Stimulated activated CD8-positive, alpha-beta memory T cell treated with anti-CD3 and anti-CD28 coated beads, Interleukin-2, amount 100 ng/mL, for 48 hours (primary cell): ENCODE measurements at regions not wholly inside any gene's neighbourhood (a gene's known extent, or its start where the extent isn't known, plus 50 kb on each side); places are given as distances from the start of the nearest gene placed in this dataset.
"Not testable (repeated sequence)": the region's sequence is repeated elsewhere in the genome, so short reads cannot be mapped to it uniquely, and the experiment has no call there.

Source experiments
- DNase-seq, 2 donors: peaks; one replicate each; pipeline ENCODE4 v3.0.0-alpha.2; 2020; ENCODE audit warnings: low read depth in 2 of 2

DNA sequence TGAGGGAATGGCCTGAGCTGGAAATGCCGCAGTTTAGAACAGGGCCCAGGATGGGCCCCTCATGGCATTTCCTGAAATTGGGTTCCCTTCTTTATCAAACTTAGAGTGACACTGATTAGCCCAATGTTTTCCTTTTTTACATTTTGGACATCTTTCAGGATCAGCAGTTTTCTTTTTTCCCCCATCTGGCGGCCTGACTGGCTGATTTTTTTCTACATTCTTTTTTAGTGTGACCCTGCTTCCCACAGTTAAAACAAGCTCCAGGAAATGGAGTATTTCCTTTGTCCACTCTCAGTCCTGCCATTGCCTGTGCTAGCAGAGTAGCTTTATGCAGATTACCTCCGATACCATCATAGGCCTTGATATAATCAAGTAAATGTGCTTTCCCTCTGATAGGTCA lies 185.8 kb upstream of the IGF1 start:
- DNase-seq = not testable (repeated sequence)

DNA sequence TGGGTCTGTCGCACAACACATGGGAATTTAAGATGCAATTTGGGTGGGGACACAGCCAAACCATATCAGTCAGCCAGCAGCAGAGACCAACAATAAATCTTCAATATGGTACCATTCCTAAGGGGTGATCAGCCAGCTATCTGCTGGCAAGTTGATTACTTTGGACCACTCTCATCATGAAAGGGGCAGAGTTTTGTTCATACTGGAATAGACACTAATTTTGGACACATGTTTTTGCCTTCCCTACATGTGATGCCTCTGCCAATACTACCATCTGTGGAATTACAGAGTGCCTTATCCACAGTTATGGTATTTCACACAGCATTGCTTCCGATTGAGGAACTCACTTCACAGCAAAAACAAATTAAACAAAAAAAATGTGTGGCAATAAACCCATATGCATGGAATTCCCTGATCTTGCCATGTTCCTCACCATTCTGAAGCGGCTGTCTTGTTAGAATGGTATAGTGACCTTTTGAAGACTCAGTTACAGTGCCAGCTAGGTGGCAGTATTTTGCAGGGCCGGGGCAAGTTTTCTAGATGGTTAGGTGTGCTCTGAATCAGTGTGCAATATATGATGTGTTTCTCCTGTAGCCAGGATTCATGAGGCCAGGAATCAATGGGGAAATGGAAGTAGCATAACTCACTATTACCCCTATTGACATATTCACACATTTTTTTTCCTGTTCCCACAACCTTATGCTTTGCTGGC lies 179.0 kb upstream of the IGF1 start:
- no peak for DNase-seq

DNA sequence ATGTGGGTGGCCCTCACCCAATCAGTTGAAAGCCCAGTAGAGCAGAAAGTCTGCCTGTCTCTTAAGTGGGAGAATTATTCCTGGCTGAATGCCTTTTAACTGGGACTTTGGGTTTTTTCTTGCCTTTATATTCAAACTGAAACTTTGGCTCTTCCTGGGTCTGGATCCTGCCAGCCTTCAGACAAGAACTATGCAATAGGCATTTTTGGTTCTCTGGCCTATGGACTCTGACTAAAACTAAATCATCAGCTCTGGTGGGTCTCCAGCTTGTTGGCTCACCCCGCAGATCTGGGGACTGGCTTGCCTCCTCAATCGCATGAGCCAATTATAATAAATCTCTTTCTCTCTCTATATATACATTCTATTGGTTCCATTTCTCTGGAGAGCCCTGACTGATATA lies 173.0 kb upstream of the IGF1 start:
- no peak for DNase-seq

DNA sequence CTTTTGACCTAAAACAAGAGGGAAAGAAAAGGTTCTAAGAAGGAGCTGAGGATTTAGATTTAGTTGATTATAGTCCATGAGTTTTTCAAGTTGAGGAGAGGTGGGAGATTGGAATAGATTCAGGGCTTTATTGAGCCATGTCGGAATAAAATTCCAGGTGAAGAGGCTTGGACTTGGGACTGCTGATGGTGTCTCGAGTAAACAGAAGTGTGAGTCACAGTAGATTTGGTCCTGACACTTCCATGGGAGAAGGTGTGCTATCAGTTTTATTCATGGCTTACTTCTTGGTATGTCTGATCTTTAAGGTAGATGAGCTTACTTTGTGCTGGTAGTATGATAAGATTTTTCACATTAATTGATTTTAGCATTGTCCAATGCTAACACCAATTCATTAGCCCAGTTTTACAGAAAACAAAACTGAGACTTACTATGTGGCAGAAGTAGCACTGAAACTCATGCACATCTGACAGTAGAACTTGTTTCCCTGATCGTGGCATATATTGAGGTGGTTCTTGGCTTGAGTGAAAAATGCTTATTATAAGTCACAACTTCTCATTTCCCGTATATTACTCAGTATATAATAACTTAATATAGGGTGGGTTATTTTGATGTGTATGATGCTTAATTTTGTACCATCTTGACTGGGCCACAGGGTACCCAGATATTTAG lies 172.4 kb upstream of the IGF1 start:
- DNase-seq = no peak

DNA sequence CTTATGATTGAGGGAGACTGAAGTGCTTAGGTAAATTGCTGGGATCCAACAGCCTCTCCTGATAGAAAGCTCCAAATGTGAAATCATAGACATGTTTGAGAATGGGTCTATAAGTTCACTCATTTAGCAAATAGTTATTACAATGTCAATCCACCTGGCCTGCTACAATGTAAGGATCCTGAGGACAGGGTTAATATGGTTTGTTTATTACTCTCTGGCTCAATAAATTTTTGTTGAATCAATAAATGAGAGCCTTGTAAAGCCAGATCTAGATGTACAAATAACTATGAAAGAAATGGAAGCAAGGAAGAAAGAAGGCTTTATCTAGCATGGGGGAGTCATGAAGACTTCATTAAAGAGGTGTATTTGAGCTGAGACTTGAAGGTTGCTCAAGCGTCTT lies 165.6 kb upstream of the IGF1 start:
- DNase-seq = no peak

DNA sequence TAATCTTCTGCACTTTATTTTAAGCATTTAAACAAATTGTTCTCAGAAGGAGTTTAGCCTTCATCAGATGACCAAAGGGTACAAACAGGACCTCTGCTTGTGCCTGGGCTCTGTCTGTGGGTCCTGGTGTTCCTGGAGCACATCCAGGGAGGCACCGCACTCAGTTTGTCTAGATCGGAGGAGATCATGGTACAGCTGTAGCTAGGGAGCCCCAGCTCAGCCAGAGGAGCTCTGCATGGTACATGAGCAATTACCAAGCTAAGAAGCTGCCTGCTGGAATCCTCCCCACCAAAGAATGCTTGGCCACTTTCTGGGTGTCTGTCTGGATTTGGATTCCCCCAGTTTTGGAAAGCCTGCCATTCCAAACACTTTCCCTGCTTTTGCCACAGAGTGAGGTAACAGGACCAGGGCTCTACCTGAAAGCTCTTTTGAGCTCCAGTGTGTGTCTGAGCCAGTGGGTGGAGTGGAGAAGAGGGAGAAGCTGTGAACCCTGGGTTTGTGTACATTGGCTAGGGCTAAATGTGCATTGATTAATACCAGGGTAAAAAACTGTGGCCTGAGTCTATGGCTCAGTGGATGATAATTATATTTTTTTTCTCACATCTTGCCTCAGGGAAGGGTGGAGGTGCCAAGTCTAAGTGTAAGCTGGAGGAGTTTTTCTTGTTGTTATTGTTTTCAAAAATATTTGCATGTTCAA lies 163.7 kb upstream of the IGF1 start:
- no peak for DNase-seq

DNA sequence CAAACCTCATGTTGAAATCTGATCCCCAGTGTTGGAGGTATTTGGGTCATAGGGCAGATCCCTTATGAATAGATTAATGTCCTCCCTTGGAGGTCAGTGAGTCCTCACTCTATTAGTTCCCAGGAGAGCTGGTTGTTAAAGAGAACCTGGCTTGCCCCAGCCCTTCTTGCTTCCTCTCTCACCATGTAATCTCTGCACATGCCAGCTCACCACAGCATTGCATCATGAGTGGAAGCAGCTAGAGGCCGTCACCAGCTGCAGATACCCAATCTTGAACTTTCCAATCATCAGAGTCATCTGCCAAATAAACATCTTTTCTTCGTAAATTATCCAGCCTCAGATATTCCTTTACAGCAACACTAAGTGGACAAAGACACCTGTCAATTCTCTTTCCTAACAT lies 161.8 kb upstream of the IGF1 start:
- DNase-seq = no peak

DNA sequence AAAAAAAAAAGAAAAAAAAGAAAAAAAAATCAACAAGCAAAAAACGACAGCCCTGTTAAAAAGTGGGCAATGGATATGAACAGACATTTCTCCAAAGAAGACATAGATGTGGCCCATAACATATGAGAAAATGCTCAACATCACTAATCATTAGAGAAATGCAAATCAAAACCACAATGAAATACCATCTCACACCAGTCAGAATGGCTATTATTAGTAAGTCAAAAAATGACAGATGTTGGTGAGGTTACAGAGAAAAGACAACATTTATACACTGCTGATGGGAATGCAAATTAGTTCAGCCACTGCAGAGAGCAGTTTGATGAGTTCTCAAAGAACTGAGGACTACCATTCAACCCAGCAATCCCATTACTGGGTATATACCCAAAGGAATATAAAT lies 160.3 kb upstream of the IGF1 start:
- DNase-seq = not testable (repeated sequence)

DNA sequence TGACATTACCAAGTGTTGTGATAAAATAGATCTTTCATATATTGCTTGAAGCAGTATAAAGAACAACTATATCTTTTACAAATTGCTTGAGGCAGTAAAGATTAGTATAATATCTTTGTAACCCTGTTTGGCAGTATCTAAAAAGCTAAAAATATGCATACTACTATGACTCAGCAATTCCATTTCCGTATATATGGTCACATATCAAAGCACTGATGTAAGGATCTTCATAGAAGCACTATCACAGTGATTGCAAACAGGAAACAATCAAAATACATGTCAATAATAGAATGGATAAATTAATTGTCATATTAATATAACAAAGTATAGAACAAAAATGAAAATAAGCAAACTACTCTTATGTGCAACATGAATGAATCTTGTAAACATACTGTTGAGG lies 158.4 kb upstream of the IGF1 start:
- no peak for DNase-seq

DNA sequence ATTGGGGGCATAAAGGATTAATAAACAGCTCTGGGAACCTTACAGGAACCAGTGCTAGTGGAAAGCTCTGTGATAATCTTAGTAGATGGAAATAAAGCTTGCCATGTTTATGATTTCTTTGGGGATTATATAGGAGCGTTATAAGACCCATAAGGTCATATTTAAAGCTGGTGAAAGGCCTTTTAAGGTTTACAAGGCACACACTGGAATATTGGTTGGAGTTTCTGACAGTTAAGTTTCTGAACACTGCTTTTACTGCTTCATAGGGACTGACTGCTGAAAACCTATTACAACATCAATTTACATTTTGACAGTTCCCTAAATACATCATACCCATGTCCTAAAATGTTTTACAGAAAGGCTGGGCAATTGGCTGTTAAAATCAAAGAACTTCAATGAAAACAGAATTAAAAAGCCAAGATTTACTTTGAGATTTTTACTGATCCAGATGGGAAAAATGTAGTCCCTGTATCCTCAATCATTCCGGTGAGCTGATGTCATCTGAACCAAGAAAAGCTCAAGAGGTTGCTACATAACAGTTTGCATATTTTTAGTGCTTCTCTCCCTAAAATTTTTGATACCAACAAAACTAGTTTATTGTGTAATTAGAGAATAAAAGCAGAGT lies 153.7 kb upstream of the IGF1 start:
- no peak for DNase-seq

DNA sequence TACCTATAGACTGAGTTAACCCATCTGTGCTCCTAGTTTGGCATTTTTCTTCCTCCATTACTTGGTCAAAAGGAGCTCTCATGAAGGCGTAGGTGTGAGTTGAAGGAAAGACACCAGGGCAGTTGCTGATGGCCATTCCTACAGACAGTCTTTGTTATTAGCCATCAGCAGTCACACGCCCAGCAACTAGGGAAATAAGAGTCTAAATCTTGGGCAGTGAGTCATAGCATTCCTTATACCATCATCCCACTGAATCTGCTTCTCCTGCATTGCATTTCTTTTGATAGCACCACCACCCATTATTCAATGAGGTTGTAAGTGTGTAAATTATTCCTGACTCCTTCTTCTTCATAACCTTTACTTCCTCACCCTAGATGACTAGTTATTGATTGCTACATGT lies 150.9 kb upstream of the IGF1 start:
- no peak for DNase-seq

DNA sequence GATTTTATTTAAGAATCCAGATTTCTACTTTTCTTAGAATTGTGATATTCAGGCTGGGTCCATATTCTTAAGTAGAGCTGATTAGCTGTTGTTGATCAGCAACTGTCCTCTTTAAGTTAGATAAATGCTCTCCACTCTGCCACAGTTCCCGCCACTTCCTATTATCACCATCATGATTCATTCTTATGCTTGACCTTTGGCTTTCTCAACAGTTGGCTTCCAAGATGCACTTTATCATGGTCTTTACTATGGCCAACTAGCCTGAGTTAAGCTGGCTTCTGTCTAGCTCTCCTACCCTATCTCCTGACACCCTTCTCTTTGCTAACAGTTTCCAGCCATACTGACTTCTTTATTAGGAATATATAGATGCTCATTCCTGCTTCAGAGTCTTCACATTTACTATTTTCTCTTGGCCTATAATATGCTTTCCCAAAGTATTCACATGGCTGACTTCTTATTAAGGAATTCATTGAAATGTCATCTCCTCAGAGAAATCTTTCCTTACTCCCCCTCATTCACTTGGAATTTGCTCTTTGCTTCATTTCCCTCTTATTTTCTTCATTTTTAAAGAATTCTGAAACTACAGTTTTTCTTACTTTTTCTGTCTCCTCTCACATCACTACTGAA lies 149.0 kb upstream of the IGF1 start:
- DNase-seq = no peak

DNA sequence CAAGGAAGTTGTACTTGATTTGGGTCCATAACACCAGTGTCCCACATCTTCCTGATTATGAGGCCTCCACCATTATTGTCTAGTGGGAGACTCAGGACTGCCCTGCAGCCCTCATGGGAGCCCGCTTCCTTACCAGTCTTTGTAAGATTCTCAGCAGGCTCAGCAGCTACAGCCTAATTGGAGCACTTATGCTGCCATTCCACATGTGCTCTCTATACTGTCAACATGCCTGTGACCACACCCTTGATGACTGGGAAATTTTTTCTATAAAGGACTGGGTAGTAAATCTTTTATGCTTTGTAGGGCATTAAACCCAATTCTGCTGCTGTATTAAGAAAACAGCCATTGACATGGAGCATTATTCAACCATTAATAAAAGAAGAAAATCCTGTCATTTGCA lies 145.5 kb upstream of the IGF1 start:
- no peak for DNase-seq

DNA sequence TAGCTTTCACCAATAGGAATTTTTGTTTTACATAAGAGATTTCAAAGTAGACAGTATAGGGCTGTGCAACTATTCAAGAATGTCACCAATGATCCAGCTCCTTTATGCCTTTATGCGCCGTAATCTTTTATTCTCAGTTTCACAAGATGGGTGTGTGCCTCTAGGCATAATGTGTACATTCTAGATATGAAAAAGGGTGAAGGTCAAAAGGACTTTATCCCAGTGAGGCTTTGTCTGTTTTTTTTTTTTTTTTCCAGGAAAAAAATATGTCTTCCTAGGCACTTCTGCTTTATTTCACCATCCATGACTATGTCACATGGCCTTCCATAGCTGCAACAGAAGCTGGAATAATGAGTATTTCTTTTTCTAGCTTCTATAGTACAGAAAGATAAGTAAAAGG lies 142.3 kb upstream of the IGF1 start:
- DNase-seq = no peak

DNA sequence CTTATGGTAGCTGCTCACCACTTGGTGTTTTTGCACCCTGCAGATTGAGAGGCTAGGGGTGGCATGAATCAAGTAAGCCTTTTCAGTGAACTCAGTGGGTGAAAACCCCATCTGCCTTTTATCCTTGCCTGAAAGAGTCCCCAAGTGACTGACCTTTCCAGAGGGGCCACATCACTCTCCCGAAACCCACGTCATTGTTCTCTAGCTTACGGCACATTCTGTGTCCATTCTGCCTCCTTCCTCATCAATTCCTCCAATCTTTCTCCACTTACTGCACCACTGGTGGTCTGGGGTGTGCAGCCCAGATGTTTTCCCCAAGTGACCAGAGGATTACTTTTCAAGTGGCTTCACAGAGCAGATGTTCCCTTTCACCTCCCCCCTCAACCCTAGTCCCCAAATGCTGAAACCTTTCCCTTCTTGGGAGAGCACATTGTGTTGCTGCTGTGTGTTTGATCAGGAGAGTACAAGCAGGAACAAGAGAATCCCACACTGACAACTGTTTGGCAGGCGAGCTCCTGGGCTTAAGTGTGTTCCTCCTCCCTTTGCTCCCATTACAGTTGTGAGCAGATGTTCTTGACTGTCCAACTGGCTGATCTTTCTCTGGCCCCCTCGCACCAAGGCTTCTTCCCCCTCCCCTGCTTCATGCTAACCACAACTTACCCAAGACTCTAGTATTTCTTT lies 138.0 kb upstream of the IGF1 start:
- DNase-seq = no peak

DNA sequence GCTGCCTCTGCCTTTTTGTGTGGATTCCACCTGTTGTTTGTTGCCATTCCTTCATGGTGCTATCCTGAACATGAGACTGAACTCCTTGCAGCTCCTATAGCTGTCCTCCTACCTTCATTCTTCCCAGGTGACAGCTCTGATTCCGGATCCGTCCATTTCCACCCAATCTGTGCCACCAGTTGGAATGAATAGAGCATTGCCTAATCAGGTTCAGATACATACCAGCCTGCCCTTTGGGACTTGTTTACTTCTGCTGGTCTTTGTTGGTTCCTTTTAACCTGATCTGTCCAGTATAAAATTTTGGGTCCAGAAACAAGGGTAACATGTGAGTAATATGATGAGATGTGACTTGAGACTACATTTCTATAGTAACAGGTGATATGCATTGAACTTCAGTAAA lies 136.3 kb upstream of the IGF1 start:
- no peak for DNase-seq

DNA sequence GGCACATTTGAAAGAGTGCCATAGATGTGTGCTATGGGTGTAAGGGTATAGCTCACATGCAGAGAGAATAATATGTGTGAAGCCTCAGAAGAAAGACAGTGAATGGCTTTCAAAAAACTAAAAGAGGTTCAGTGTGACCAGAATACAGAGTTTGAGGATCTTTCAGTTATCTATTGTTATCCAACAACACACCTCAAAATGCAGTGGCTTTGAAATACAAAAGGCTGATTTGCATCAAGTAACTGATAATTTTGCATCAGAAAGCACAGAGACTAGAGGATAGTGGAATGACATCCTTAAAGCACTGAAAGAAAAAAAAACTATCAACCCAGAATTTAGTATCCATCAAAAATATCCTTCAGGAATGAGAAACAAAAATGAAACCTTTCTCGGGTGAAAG lies 131.6 kb upstream of the IGF1 start:
- DNase-seq = no peak

DNA sequence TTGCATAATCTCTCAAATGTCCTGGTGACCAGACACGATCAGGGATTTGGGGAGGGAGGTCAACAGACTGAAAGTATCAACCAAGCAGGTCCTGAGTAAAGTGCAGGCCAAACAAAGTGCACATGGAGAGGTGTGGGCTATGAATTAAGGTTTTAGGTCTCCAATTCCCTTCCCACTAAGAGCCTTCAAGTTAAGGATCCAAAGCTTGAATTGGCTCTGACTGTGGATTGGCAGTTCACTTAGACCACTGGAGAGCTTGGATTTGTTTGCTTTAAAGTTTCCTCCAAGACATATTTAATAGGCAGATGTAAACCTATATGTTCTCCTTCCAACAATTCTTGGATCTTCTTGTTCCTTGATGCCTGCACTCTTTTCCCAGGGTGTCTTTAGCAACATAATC lies 129.6 kb upstream of the IGF1 start:
- no peak for DNase-seq

DNA sequence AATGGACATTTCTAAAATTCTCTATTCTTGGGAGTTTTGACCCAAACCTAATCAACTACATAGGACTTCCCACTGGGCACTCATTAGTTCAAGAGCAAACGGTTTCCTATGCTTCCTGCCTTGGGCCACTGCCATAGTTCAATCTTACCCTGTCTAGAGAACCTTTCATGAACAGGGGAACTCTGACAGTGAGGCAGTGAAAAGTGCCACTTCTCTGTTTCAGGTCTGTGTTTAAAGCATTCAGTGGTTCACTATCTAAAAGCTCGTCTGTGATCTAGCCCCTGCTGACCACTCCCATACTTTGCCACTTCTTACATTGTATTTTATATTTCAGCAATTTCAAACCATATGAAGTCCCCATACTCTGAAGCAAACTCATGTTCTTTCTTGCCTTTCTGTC lies 122.7 kb upstream of the IGF1 start:
- no peak for DNase-seq

DNA sequence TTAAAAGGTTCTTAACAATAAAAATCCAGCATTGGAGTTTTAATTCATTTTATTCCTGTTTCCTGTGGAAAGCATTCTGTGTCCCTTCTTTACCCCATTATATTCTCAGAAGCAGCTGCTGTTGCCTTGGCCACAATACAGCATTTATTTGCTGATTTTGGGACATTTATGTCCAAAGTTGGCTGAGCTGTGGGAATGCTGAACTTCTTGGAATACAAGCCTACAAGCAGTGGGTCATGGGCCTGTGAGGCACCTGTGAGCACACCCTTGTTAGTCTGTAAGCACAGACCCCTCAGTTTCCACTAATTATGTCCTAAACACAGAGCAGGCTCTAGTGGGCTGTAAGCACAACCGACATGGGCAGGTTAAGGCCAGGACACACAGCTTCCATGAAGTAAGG lies 122.2 kb upstream of the IGF1 start:
- no peak for DNase-seq

DNA sequence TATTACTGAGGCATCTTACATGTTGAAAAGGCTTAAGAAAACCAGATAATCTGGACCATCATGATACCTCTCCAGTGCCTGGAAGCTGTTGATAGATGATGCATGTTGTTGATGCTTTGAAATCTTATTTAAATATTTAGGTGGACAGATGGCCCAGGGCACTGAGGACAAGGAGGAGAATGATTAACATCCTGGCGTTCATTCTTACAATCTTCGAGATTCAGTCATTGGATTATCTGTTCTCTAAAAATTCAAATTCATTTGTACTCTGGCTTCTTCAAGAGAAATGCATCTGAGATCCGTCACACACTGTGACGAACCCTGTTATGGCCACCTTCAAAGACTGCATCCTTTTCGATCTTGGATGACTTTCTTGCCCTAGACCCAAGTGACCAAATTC lies 121.3 kb upstream of the IGF1 start:
- DNase-seq = no peak

DNA sequence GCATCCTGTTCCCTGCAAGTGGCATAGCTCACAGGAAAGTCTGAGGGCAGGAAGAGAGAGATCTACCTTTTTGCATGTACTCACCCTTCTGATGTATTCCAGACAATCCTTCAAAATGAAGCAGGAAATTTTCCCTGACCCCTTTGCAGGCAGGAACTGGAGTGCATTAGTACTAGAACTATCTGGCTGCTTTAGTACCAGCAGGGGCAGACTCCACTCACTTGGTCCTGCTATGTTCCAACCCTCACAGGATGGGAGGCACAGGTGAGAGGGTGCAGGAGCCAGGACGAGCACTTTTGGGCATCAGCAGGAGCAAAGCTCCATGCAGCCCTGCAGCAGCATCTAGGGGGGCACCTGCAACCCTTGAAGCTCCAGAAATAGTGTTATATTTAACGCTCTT lies 116.3 kb upstream of the IGF1 start:
- DNase-seq = no peak
